Gastroesophageal sphincter (tissue), 4 donors: ENCODE measurements at regions not wholly inside any gene's neighbourhood (a gene's known extent, or its start where the extent isn't known, plus 50 kb on each side); places are given as distances from the start of the nearest gene placed in this dataset.
"Not testable (repeated sequence)": the region's sequence is repeated elsewhere in the genome, so short reads cannot be mapped to it uniquely, and the experiment has no call there.

Experiments used
- ATAC-seq: fragments of 150-250 bp; one replicate; pipeline ENCODE4 v1.9.1; 2016; ENCODE audit warnings: mild to moderate bottlenecking, moderate library complexity
- H3K27ac ChIP-seq, 4 donors: fragments of 200-600 bp; sonication (generic) in 3 of 4; 1 replicate in 3 of 4; 2 replicates in 1 of 4; pipeline ENCODE4 v1.5.1; 2016 to 2019
- H3K27me3 ChIP-seq: fragments of 200-600 bp; sonication (generic); one replicate; pipeline ENCODE4 v1.5.1; 2019
- H3K36me3 ChIP-seq, 2 donors: fragments of 200-600 bp; sonication (generic); one replicate each; pipeline ENCODE4 v1.5.1; 2019; ENCODE audit warnings: control low read depth in 1 of 2
- H3K4me1 ChIP-seq, 3 donors: fragments of 200-600 bp; sonication (generic); 1 replicate in 2 of 3; 2 replicates in 1 of 3; pipeline ENCODE4 v1.5.1; 2016 to 2019; ENCODE audit warnings: control low read depth in 2 of 3
- H3K4me3 ChIP-seq, 2 donors: fragments of 200-600 bp; sonication (generic); one replicate each; pipeline ENCODE4 v1.5.1; 2019; ENCODE audit warnings: mild to moderate bottlenecking in 1 of 2, moderate library complexity in 1 of 2
- H3K9me3 ChIP-seq, 3 donors: fragments of 200-600 bp; sonication (generic); one replicate each; pipeline ENCODE4 v1.5.1; 2017 to 2019; ENCODE audit warnings: control low read depth in 2 of 3
- CTCF ChIP-seq, 4 experiments: fragments of 200-600 bp in 2 of 4; fragments of 450-650 bp in 2 of 4; sonication (generic) in 1 of 4; IDR thresholded peaks; one replicate each; pipeline ENCODE4 v1.5.1; 2017 to 2019; ENCODE audit warnings: antibody characterized with exemption in 4 of 4, mild to moderate bottlenecking in 2 of 4, moderate library complexity in 2 of 4
- EP300 ChIP-seq: sonication (generic); formaldehyde crosslinking; IDR thresholded peaks from one replicate; pipeline ENCODE4 v1.6.1; 2017; ENCODE audit warnings: antibody characterized with exemption, mild to moderate bottlenecking
- POLR2A ChIP-seq, 2 donors: fragments of 450-650 bp; IDR thresholded peaks; one replicate each; pipeline ENCODE4 v1.6.1; 2017; ENCODE audit warnings: antibody characterized with exemption in 2 of 2, mild to moderate bottlenecking in 2 of 2, moderate library complexity in 1 of 2
- POLR2AphosphoS5 ChIP-seq: sonication (generic); formaldehyde crosslinking; IDR thresholded peaks from one replicate; pipeline ENCODE4 v1.6.1; 2017; ENCODE audit warnings: antibody characterized with exemption
- WGBS, 2 donors: methylation state at CpG; one replicate each; pipeline ENCODE4 v1.1.5; 2018; ENCODE audit warnings: low coverage in 1 of 2; 5-methylcytosine and 5-hydroxymethylcytosine counted together

GRCh38 chr5:12870872-12871539, 966.8 kb upstream of the CTNND2 start:
- TF ChIP-seq POLR2A (IDR thresholded peaks at IDR 0.05) (no peak), EP300 (no peak), POLR2AphosphoS5 (no peak), CTCF (IDR thresholded peaks at IDR 0.05) (no peak)
- Histone ChIP-seq H3K9me3 (peaks cover 0 to 5% (median 0%) of the 10 kb centered on the region in 3 donors), H3K4me3 (no peak overlapping the region), H3K27me3 (no peaks in the 10 kb centered on the region), H3K27ac (no peak overlapping the region), H3K36me3 (no peaks in the 10 kb centered on the region), H3K4me1 (no peaks in the 10 kb centered on the region)
- WGBS, 2 donors, result 50 to 75% methylated on average over 1 of the region's 1 CpG
- ATAC-seq, result no peak

GRCh38 chr5:12865529-12865928, 961.3 kb upstream of the CTNND2 start:
- Histone ChIP-seq H3K27ac (no peak overlapping the region), H3K9me3 (no peaks in the 10 kb centered on the region), H3K4me1 (no peaks in the 10 kb centered on the region), H3K36me3 (no peaks in the 10 kb centered on the region), H3K4me3 (no peak overlapping the region), H3K27me3 (no peaks in the 10 kb centered on the region)
- no peak for ATAC-seq
- no peak for TF ChIP-seq CTCF (IDR thresholded peaks at IDR 0.05)
- TF ChIP-seq POLR2A (IDR thresholded peaks at IDR 0.05), result no peak
- no peak for TF ChIP-seq POLR2AphosphoS5
- no peak for TF ChIP-seq EP300

- Histone ChIP-seq H3K36me3 (no peaks in the 10 kb centered on the region), H3K9me3 (no peaks in the 10 kb centered on the region), H3K27me3 (no peaks in the 10 kb centered on the region), H3K4me1 (no peaks in the 10 kb centered on the region), H3K27ac (no peak overlapping the region), H3K4me3 (no peak overlapping the region)
- no peak for ATAC-seq
- 73 to 78% methylated on average over 7 of the region's 7 CpGs for whole genome bisulfite sequencing, 2 donors
- TF ChIP-seq POLR2AphosphoS5, result no peak
- TF ChIP-seq EP300, result no peak
- no peak for TF ChIP-seq CTCF (IDR thresholded peaks at IDR 0.05)
- no peak for TF ChIP-seq POLR2A (IDR thresholded peaks at IDR 0.05)
Observed at GRCh38 chr5:12861886-12862654, 957.8 kb upstream of the CTNND2 start.

- H3K36me3 ChIP-seq, H3K4me1 ChIP-seq, H3K27me3 ChIP-seq, ATAC-seq, H3K27ac ChIP-seq, H3K9me3 ChIP-seq, H3K4me3 ChIP-seq: not testable (repeated sequence)
- 25 to 50% methylated on average over 1 of the region's 1 CpG for WGBS, 2 donors
Observed at GRCh38 chr5:12856105-12856504, 951.9 kb upstream of the CTNND2 start.

GRCh38 chr5:12854386-12854785, 950.1 kb upstream of the CTNND2 start:
- H3K4me3 ChIP-seq, result no peak overlapping the region
- TF ChIP-seq CTCF (IDR thresholded peaks at IDR 0.05) (no peak), POLR2AphosphoS5 (no peak), EP300 (no peak), POLR2A (IDR thresholded peaks at IDR 0.05) (no peak)
- H3K4me1 ChIP-seq, result no peaks in the 10 kb centered on the region
- H3K36me3 ChIP-seq, result no peaks in the 10 kb centered on the region
- H3K27me3 ChIP-seq, result no peaks in the 10 kb centered on the region
- WGBS, 2 donors, result 72 to 91% methylated on average over 4 to 5 of the region's 5 CpGs
- ATAC-seq, result no peak
- no peak overlapping the region for H3K27ac ChIP-seq
- H3K9me3 ChIP-seq, result no peaks in the 10 kb centered on the region
